IMR-90 (cell line): ENCODE measurements at regions not wholly inside any gene's neighbourhood (a gene's known extent, or its start where the extent isn't known, plus 50 kb on each side); places are given as distances from the start of the nearest gene placed in this dataset.
A peak's percentile ranks its signal among the peaks of the same experiment; 100 is the strongest.

Experiments used
- ATAC-seq: fragments of 200-7000 bp; cut with Tn5 transposase; 2 replicates; pipeline ENCODE4 v1.9.1; 2020; ENCODE audit warnings: low read depth, mild to moderate bottlenecking, moderate library complexity
- BruUV-seq: library from RNA; stranded (reverse); fragments of 400-500 nt; replicated peaks from 2 replicates; lab custom pipeline; 2021; lab: Mats Ljungman, UMichigan
- CTCF ChIA-PET: fragments of 300-600 bp; formaldehyde crosslinking; extraction: SDS; loops from one replicate; lab custom pipeline; 2021; ENCODE audit warnings: antibody characterized with exemption; lab: Yijun Ruan, JAX
- POLR2A ChIA-PET: fragments of 300-600 bp; sonication (Branson Sonifier 250); formaldehyde crosslinking; loops from one replicate; lab custom pipeline; 2022; ENCODE audit warnings: antibody characterized with exemption; ENCODE audit not compliant: unreplicated experiment; lab: Charles Lee
- DNase-seq: peaks from one replicate; pipeline ENCODE4 v3.0.0; 2013
- H2AFZ ChIP-seq: replicated peaks from 2 replicates; pipeline ENCODE3; 2013; ENCODE audit warnings: low read length, mild to moderate bottlenecking; ENCODE audit not compliant: poor library complexity
- H2AK5ac ChIP-seq: 2 replicates; pipeline ENCODE4 v1.6.1; 2013; ENCODE audit warnings: low read depth, low read length, inconsistent platforms
- H2AK9ac ChIP-seq: replicated peaks from 2 replicates; pipeline ENCODE3; 2013; ENCODE audit warnings: mild to moderate bottlenecking, low read depth, low read length, moderate library complexity; ENCODE audit not compliant: poor library complexity
- H2BK120ac ChIP-seq: 2 replicates; pipeline ENCODE4 v1.6.1; 2013; ENCODE audit warnings: low read depth, low read length, inconsistent platforms
- H2BK15ac ChIP-seq: 3 replicates; pipeline ENCODE4 v1.6.1; 2013; ENCODE audit warnings: low read depth, low read length, inconsistent platforms
- H2BK20ac ChIP-seq: 2 replicates; pipeline ENCODE4 v1.6.1; 2013; ENCODE audit warnings: low read depth, mild to moderate bottlenecking, inconsistent platforms, low read length, moderate library complexity
- H2BK5ac ChIP-seq: 2 replicates; pipeline ENCODE4 v1.6.1; 2013; ENCODE audit warnings: mild to moderate bottlenecking, low read depth, low read length, inconsistent platforms; ENCODE audit not compliant: poor library complexity, severe bottlenecking
- H3K14ac ChIP-seq: replicated peaks from 2 replicates; pipeline ENCODE4 v1.6.1; 2013; ENCODE audit warnings: low read depth, low read length, inconsistent platforms
- H3K18ac ChIP-seq: 2 replicates; pipeline ENCODE4 v1.6.1; 2013; ENCODE audit warnings: low read depth, low read length, control low read depth
- H3K23ac ChIP-seq: 2 replicates; pipeline ENCODE4 v1.6.1; 2013; ENCODE audit warnings: low read depth, low read length, inconsistent platforms
- H3K27ac ChIP-seq: 2 replicates; pipeline ENCODE4 v1.5.1; 2013; ENCODE audit warnings: mild to moderate bottlenecking, control low read depth, low read length; ENCODE audit not compliant: insufficient read depth
- H3K27me3 ChIP-seq: 2 replicates; pipeline ENCODE4 v1.6.1; 2013; ENCODE audit warnings: low read length; ENCODE audit not compliant: control insufficient read depth, insufficient read depth
- H3K36me3 ChIP-seq: 2 replicates; pipeline ENCODE4 v1.6.1; 2013; ENCODE audit warnings: low read length, mixed read lengths; ENCODE audit not compliant: control insufficient read depth, insufficient read depth
- H3K4ac ChIP-seq: 2 replicates; pipeline ENCODE4 v1.6.1; 2013; ENCODE audit warnings: low read depth, low read length, inconsistent platforms
- H3K4me1 ChIP-seq: 2 replicates; pipeline ENCODE4 v1.6.1; 2013; ENCODE audit warnings: low read length, mixed read lengths; ENCODE audit not compliant: control insufficient read depth, insufficient read depth
- H3K4me2 ChIP-seq: 2 replicates; pipeline ENCODE4 v1.6.1; 2013; ENCODE audit warnings: low read depth, mild to moderate bottlenecking, control low read depth, low read length, moderate library complexity
- H3K4me3 ChIP-seq: 2 replicates; pipeline ENCODE4 v1.5.1; 2013; ENCODE audit warnings: low read depth, mild to moderate bottlenecking, control low read depth, low read length, moderate library complexity; ENCODE audit not compliant: insufficient read depth
- H3K56ac ChIP-seq: 2 replicates; pipeline ENCODE4 v1.6.1; 2013; ENCODE audit warnings: low read length, inconsistent platforms; ENCODE audit not compliant: insufficient read depth; ENCODE audit errors: extremely low read depth
- H3K79me1 ChIP-seq, 2 experiments: 2 replicates each; pipeline ENCODE4 v1.6.1; 2013; ENCODE audit warnings: low read length in 2 of 2, inconsistent platforms in 1 of 2, low read depth in 1 of 2
- H3K9ac ChIP-seq: 2 replicates; pipeline ENCODE4 v1.6.1; 2013; ENCODE audit warnings: low read depth, low read length, control low read depth
- H3K9me1 ChIP-seq: 2 replicates; pipeline ENCODE4 v1.6.1; 2013; ENCODE audit warnings: low read length, inconsistent platforms; ENCODE audit not compliant: insufficient read depth
- H3K9me3 ChIP-seq: 2 replicates; pipeline ENCODE4 v1.6.1; 2013; ENCODE audit warnings: low read length; ENCODE audit not compliant: control insufficient read depth, insufficient read depth
- H4K20me1 ChIP-seq: 2 replicates; pipeline ENCODE4 v1.6.1; 2013; ENCODE audit warnings: low read length, inconsistent platforms; ENCODE audit not compliant: insufficient read depth
- H4K5ac ChIP-seq: 2 replicates; pipeline ENCODE4 v1.6.1; 2013; ENCODE audit warnings: mild to moderate bottlenecking, low read depth, low read length, control low read depth
- H4K8ac ChIP-seq, 2 experiments: 2 replicates each; pipeline ENCODE4 v1.6.1; 2013; ENCODE audit warnings: low read depth in 2 of 2, low read length in 2 of 2, control low read depth in 1 of 2, inconsistent platforms in 1 of 2
- H4K91ac ChIP-seq: 2 replicates; pipeline ENCODE4 v1.6.1; 2013; ENCODE audit warnings: low read depth, low read length, inconsistent platforms; ENCODE audit not compliant: insufficient read depth
- BHLHE40 ChIP-seq: fragments of 150-350 bp; IDR thresholded peaks from 2 replicates; pipeline ENCODE4 v1.6.1; 2016; ENCODE audit warnings: mild to moderate bottlenecking, low read depth, low read length
- CHD1 ChIP-seq: IDR thresholded peaks from 2 replicates; pipeline ENCODE4 v1.6.1; 2012; ENCODE audit warnings: low read depth, low read length, improper control_type of control experiment
- FOS ChIP-seq: fragments of 150-350 bp; IDR thresholded peaks from 2 replicates; pipeline ENCODE4 v1.6.1; 2016; ENCODE audit warnings: low read depth, low read length
- MAFK ChIP-seq: IDR thresholded peaks from 2 replicates; pipeline ENCODE4 v1.6.1; 2012; ENCODE audit warnings: low read depth, low read length, improper control_type of control experiment
- MXI1 ChIP-seq: IDR thresholded peaks from 2 replicates; pipeline ENCODE4 v1.6.1; 2012; ENCODE audit warnings: low read depth, mild to moderate bottlenecking, low read length, moderate library complexity, borderline replicate concordance
- NFE2L2 ChIP-seq: fragments of 150-350 bp; IDR thresholded peaks from 2 replicates; pipeline ENCODE4 v1.6.1; 2016; ENCODE audit warnings: low read depth, mild to moderate bottlenecking, low read length
- RAD21 ChIP-seq: IDR thresholded peaks from 2 replicates; pipeline ENCODE4 v1.6.1; 2012; ENCODE audit warnings: low read length, improper control_type of control experiment
- SMC3 ChIP-seq: fragments of 150-350 bp; IDR thresholded peaks from 2 replicates; pipeline ENCODE4 v1.6.1; 2016; ENCODE audit warnings: low read depth, mild to moderate bottlenecking, antibody characterized with exemption, low read length, moderate library complexity
- WGBS, 2 experiments: methylation state at CpG; one replicate each; pipeline versions ENCODE4 v1.1.5 to v1.1.7; 2013; ENCODE audit warnings: missing lambda C conversion rate in 2 of 2; ENCODE audit not compliant: insufficient read length in 1 of 2; ENCODE audit errors: extremely low coverage in 2 of 2; 5-methylcytosine and 5-hydroxymethylcytosine counted together
- dilution Hi-C: fragments of 300-500 bp; cut with HindIII; formaldehyde crosslinking; loops from one replicate; pipeline ENCODE4 v1.14.3; 2018; ENCODE audit warnings: low sequenced_read_pairs; ENCODE audit not compliant: unreplicated experiment
- in situ Hi-C: fragments of 300-500 bp; cut with MboI; formaldehyde crosslinking; loops from 3 replicates; pipeline ENCODE4 v1.14.3; 2019; ENCODE audit warnings: low sequenced_read_pairs, inconsistent platforms, mixed read lengths
- intact Hi-C: fragments of 100-400 bp; cut with micrococcal nuclease; formaldehyde crosslinking; loops from 2 replicates; pipeline ENCODE4 v1.10.0; 2022

GRCh38 chr13:48827709-48828108, 148.0 kb upstream of the FNDC3A start:
- no peak overlapping the region for H3K18ac ChIP-seq
- H2BK15ac ChIP-seq, result 0 out of 3 replicates have a peak overlapping the region, but pooled peaks have one; percentile 41
- intact Hi-C loops (no loop called here), in situ Hi-C loops (no loop called here), dilution Hi-C loops (no loop called here)
- H3K4me1 ChIP-seq, result peaks cover 2% of the 10 kb centered on the region; the same call in 1 of the 2 replicates
- H2BK5ac ChIP-seq, result no peak overlapping the region
- no peaks in the 10 kb centered on the region for H3K79me1 ChIP-seq
- H3K4ac ChIP-seq, result no peak overlapping the region
- H3K56ac ChIP-seq, result no peak overlapping the region
- no peak overlapping the region for H2BK20ac ChIP-seq
- H4K20me1 ChIP-seq, result no peaks in the 10 kb centered on the region
- 80% methylated on average over 1 of the region's 2 CpGs; no CpG with 5 or more reads in 1 of the 2 experiments for WGBS, 2 experiments
- no peaks in the 10 kb centered on the region for H3K9me1 ChIP-seq
- H2AK5ac ChIP-seq, result no peak overlapping the region
- H3K27me3 ChIP-seq, result no peaks in the 10 kb centered on the region
- H4K91ac ChIP-seq, result no peak overlapping the region
- H2BK120ac ChIP-seq, result no peak overlapping the region
- no peak for DNase-seq
- no peak overlapping the region for H3K14ac ChIP-seq
- ChIA-PET POLR2A (no interaction called here), CTCF (no interaction called here)
- no peak overlapping the region for H4K5ac ChIP-seq
- no TSS peak for BruUV-seq
- no peak overlapping the region for H3K9ac ChIP-seq
- no peak overlapping the region for H3K4me3 ChIP-seq
- no peak overlapping the region for H2AFZ ChIP-seq
- no peak overlapping the region for H3K27ac ChIP-seq
- H3K36me3 ChIP-seq, result no peaks in the 10 kb centered on the region
- no peak overlapping the region for H3K23ac ChIP-seq
- TF ChIP-seq NFE2L2 (no peak), BHLHE40 (no peak), SMC3 (no peak), FOS (no peak), CHD1 (no peak), RAD21 (no peak), MAFK (no peak), MXI1 (no peak)
- H3K9me3 ChIP-seq, result peaks cover 10% of the 10 kb centered on the region
- H3K4me2 ChIP-seq, result no peak overlapping the region
- no peak for ATAC-seq
- H4K8ac ChIP-seq, result no peak overlapping the region
- H2AK9ac ChIP-seq, result no peak overlapping the region
